Skin of body (tissue), 2 donors: ENCODE measurements at regions not wholly inside any gene's neighbourhood (a gene's known extent, or its start where the extent isn't known, plus 50 kb on each side); places are given as distances from the start of the nearest gene placed in this dataset. TPM values are rescaled to one million over a fixed set of nuclear protein-coding genes. Genes with fewer than 3 reads are reported as not detected.

Experiments
- DNase-seq: peaks from one replicate; lab custom pipeline; 2025; lab: John Stamatoyannopoulos, UW
- small RNA-seq: library from RNA; depleted of rRNA; stranded (forward); fragments of <200 nt; gene quantifications from one replicate; pipeline ENCODE3, GENCODE V24; 2014; ENCODE audit warnings: low replicate concordance

GRCh38 chr4:44845309-44845708 is 119.0 kb upstream of the GNPDA2 start:
- DNase-seq: no peak

GRCh38 chr4:44842531-44842930 is 116.2 kb upstream of the GNPDA2 start:
- no peak for DNase-seq

- no peak for DNase-seq
These were observed 91.6 kb upstream of the GNPDA2 start for GRCh38 chr4:44817930-44818329.

- DNase-seq: peak; percentile 1
These were observed 79.7 kb upstream of the GNPDA2 start for GRCh38 chr4:44806071-44806470.

- no peak for DNase-seq
These were observed 77.9 kb upstream of the GNPDA2 start for GRCh38 chr4:44804301-44804700.

GRCh38 chr4:44801384-44801783 is 75.0 kb upstream of the GNPDA2 start:
- no peak for DNase-seq

GRCh38 chr4:44791831-44792230 is 65.5 kb upstream of the GNPDA2 start:
- DNase-seq: no peak

- DNase-seq: no peak
These were observed 50.8 kb upstream of the GNPDA2 start for GRCh38 chr4:44777115-44777514.

Small RNA genes in the stretch of these regions (small RNA-seq; reads per million reads assigned to genes)
- gene RNU6-931P: not detected
